HG02840 (cell line): ENCODE measurements at regions not wholly inside any gene's neighbourhood (a gene's known extent, or its start where the extent isn't known, plus 50 kb on each side); places are given as distances from the start of the nearest gene placed in this dataset.

Experiments
- ATAC-seq: cut with Tn5 transposase; IDR thresholded peaks from one replicate; pipeline ENCODE4 v1.9.1; 2021; ENCODE audit warnings: mild to moderate bottlenecking, moderate library complexity, moderate number of reproducible peaks; ENCODE audit not compliant: unreplicated experiment, low FRiP score

DNA sequence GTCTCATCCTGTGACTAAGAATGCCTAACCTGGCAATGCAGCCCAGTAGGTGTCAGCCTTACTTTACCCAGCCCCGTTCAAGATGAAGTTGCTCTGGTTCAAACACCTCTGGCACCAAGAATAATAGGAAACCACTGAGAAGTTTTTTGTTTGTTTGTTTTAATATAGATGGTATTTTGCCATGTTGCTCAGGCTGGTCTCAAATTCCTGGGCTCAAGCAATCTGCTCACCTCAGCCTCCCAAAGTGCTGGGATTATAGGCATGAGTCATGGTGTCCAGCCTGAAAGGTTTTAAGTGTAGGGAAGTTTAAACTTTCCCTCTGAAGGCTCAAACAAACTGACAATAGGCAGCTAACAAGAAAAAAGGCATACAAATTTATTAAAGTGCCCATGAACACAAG is 51.2 kb upstream of the ABCC4 start:
- no peak for ATAC-seq

DNA sequence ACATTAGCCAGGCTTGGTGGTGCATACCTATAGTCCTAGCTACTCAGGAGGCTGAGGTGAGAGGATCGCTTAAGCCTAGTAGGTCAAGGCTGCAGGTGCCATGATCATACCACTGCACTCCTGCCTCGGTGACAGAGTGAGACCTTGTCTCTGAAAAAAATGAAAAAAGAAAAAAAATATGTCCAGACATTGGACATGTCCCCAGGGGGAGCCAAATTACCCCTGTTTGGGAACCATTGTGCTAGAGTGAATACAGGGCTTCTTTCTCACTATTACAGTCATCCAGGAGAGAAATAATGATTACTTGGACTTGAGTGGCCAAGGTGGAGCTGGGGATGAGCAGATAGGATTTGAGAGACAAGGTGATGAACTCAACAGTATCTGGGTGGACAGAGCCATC is 52.9 kb upstream of the ABCC4 start:
- ATAC-seq, result no peak

DNA sequence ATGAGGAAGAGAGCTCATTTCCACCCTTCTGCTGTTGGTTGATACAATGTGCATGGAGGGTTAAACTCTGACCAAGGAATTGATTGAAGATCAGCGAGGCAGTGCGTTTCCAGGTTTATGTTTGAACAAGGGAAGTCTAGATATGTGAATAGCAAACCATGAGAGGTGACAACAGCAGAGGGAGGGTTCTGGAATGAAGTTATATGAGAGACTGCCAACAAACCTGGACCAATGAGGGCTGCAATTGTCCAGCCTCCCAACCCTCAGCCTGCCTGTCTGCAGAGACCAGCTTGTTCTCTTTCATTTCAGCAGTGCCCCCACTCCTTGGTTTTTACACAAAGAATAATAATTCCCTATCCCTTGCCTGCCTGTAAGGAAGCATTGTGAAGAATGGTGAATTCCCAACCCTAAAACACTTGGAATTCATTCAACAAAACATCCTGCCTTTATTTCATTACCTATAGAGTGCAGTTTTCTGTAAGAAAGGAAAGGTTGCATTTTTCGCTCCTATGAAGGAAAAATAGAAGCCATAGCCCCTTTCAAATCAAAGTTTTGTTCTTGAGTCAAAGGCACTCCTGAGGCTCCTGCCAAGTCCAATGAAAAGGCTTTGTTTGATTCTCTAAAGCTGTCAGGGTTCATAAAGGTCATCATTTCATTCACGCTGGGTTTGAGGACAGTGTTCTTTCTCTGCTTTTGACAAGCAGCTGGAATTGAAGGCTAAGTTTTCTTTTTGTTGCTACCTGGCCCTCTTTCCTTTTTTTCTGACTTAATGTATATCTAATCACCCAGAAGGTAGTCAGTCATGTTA is 53.6 kb upstream of the ABCC4 start:
- ATAC-seq, result no peak

DNA sequence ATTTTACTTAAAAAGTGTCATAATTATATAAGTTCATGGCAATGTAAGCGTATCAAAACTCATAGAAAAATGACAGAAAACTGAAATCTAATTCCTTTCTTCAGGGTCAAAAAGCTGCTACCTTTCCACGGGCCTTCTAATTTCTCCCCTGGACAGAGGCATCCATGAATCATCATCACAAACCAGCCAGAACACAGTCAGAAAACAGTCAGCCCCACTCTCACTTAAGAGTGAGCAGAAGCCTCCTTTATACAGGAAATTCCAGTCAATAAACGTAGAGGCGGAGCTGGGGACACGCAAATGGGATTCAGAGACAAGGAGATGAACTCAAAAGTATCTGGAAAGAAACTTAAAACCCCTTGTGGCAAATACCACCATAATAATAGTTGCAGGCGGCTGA is 54.2 kb upstream of the ABCC4 start:
- ATAC-seq, result no peak

DNA sequence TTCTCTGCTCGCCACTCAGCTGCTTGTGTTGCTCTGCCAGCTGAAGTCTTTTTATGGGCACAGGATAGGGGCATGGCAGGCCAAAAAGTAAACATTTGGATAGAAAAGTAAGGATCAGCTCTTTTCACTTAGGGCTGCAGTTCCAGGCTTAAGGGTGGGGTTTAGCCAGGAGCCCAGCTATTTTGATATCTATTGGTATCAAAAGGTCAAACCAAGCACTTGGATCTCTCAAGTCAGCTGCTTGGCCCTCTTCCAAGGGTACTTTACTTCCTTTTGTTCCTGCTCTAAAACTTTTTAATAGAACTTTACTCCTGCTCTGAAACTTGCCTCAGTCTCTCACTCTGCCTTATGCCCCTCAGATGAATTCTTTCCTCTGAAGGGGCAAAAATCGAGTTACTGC is 55.7 kb upstream of the ABCC4 start:
- no peak for ATAC-seq

DNA sequence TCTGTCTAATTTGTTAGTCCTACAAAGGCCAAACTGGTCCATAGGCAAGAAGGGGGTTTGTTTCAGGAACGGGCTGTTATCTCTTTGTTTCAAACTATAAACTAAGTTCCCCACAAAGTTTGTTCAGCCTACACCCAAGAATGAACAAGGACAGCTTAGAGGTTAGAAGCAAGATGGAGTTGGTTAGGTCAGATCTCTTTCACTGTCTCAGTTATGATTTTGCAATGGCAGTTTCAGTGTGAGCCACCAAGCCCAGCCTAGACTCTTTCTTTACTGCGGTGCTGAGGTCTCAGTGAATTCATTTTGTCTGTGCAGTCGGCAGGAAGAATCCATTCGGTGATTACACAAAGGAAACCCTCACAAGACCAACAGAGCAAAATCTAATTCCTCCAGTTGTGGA is 56.6 kb upstream of the ABCC4 start:
- ATAC-seq, result no peak

DNA sequence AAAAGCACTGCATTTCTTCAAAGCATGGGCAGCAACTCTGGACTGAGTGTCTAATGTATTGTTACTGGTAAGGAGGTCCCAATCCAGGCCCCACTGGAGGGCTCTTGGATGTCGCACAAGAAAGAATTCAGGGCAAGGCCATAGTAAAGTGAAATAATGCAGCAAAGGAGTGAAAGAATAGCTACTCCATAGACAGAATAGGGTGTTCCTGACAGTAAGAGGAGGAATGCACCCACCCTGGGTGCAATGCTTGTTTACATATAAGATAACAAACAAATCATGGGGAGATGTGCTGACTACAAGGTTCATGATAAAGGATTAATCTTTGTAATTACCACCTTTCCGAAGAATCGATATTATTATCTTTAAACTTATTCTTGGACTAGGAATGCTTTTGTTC is 58.8 kb upstream of the ABCC4 start:
- ATAC-seq, result no peak

DNA sequence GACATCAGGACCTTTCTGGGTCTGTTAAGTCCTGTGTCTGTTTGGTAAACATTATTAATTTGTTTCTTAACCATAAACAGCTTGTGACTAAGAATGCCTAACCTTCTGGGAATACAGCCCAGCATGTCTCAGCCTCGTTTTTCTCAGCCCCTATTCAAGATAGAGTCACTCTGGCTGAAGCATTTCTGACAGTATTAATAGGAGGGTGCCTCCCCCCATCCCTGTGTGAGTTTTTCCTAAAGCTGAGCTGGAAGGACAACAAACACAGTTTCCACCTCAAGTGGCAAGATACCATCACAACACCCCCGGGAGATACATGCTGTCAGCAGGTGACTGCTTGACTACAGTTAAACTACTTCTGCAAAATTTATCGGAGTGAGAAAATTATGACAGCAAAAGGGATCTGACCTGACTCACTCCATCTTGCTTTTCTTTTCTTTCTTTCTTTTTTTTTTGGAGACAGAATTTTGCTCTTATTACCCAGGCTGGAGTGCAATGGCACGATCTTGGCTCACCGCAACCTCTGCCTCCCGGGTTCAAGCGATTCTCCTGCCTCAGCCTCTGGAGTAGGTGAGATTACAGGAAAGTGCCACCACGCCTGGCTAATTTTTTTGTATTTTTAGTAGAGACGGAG is 59.3 kb upstream of the ABCC4 start:
- no peak for ATAC-seq

DNA sequence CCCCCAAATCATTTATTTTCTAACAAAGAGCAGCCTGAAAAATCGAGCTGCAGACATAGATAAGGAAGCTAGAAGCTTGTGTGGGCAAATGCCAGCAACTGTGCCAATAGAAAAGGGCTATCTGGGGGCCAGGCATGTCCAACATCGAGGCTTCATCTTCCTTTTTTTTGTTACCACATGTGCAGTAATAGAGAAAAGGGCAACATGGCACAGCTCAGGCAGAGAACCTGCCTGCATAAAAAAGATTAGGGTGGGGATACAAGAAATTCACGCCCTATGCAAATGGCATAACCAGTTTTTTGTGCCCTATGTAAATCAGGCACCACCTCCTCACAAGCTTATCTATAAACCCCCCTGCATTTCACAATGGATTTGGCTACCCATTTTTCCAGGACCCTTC is 60.4 kb upstream of the ABCC4 start:
- no peak for ATAC-seq

DNA sequence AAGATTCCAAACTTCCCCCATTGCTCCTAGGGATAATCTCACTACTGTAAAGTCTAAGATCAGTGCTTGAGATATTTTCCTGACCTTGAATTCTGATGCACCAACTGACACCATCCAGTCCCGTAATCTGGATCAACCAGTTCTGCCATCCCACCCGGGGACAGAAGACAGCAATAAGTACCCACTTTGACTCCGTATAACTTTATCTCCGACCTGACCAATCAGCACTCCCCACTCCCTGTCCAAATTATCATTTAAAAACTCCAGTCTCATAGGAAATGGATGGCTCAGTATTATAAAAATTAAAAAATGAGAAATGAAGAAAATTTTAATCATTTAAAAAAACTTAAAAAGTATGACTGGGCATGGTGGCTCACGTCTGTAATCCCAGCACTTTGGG is 61.4 kb upstream of the ABCC4 start:
- no peak for ATAC-seq

DNA sequence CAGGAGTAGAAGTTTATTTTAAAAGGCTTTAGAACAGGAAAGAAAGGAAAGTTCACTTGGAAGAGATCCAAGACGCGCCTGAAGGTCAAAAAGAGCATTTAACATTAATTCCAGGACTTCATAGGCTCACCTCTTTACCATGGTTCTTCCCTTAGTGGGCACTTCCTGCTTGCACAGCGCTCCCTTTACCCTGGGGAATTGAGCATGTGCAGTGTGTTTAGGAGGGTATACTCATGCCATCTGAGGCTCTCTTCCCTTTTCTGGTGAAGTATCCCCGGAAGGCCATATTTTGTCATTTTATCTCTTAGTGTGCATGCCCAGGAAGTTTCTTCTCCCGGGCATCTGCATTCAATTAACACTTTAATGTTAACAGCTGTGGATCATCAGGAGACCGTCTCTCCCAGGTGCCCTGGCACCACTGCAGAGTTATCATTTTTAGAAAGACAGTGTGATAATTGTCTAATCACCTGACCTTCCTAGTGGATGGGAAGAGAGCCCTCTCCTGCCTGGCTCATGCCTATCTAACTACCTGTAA is 66.1 kb upstream of the ABCC4 start:
- ATAC-seq, result no peak

DNA sequence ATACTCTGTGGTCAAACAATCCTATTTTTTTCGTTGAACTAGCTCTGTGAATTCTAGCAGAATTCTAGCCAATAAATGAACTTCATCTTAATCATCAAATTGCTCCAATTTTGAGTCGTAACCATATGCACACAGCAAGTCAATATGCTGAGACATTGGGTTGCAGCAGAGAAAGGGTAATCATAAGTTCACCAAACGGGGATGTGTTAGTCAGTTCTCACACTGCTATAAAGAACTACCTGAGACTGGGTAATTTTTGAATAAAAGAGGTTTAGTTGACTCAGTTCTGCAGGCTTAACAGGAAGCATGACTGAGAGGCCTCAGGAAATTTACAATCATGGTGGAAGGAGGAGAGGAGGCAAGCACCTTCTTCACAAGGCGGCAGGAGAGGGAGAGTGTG is 67.7 kb upstream of the ABCC4 start:
- no peak for ATAC-seq

DNA sequence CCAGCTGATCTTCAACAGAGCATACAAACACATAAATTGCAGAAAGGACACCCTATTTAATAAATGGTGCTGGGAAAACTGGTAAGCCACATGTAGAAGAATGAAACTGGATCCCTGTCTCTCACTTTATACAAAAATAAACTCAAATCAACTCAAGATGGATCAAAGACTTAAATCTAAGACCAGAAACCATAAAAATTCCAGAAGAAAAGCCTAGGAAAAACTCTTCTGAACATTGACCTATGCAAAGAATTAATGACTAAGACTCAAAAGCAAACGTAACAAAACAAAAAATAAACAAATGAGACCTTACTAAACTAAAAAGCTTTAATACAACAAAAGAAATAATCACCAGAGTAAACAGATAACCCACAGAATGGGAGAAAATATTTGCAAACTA is 74.5 kb upstream of the ABCC4 start:
- ATAC-seq, result no peak

DNA sequence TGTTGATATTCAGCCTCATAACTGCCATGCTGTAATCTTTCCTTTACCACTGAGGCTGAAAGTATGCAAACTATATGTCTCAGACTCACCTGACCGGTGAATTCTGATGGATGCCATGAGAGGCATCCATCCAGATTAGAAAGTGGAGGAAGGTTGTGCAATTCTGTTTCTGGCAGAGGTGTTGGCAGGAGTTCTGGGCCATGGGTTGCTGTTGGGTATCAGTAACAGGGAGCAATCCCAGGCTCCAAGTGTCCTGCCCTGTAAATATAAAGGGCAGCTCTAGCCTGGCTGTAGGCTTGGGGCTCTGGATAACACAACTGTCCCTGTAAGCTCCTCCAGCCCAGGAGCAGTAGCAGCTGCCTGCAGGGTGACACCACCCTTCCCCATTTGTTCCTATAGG is 77.4 kb upstream of the ABCC4 start:
- ATAC-seq, result no peak

DNA sequence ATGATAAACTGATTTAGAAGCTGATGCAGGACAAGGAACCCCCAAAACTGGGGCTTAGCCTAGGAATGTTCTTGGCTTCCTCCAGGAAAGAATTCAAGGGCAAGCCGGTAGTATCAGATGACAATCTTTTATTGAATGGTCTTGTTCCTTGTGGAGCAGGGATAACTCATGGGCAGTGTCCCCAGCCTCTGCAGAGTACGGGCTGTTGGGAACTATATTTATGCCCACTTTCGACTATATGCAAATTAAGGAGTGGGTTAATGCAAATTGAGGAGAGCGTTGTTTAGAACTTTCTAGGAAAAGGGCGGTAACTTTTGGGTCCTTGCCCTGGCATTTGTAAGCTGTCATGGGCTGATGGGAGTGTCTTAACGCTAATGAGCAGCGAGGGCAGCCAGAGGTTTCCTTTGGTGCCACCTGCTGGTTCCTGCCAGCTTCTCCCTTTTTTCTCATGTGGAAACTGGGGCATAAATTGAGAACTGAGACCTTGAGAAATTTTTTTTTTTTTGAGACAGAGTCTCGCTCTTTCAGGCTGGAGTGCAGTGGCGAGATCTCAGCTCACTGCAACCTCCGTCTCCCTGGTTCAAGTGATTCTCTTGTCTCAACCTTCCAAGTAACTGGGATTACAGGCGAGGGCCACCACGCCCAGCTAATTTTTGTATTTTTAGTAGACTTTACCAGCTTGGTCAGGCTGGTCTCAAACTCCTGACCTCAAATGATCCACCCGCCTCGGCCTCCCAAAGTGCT is 79.4 kb upstream of the ABCC4 start:
- peak; percentile 75 for ATAC-seq

DNA sequence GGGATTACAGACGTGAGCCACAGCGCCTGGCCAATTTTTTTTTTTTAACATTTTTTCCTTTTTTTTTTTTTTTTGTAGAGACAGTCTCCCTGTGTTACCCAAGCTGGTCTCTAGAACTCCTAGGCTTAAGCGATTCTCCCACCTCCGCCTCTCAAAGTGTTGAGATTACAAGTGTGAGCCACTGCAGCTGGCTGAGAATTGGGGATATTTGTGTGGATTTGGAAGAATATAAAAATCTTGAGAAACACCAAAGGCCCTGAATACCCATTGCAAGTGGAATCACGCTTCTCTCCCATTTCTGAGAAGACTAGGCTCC is 79.9 kb upstream of the ABCC4 start:
- no peak for ATAC-seq

DNA sequence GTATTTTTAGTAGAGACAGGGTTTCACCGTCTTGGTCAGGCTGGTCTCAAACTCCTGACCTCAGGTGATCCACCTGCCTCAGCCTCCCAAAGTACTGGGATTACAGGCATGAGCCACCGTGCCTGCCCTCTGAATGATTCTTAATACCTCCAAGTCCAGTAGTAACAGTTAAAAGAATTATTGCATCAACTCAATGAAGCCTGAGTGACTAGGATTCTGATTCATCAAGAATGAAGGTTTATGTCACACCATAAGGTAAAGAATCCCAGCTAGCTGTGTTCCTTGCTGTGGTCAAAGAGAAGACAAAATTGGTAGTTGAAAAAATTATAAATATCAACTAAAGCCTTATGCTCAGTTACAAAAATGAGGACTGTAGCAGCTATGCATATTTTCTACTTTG is 81.2 kb upstream of the ABCC4 start:
- ATAC-seq, result no peak

DNA sequence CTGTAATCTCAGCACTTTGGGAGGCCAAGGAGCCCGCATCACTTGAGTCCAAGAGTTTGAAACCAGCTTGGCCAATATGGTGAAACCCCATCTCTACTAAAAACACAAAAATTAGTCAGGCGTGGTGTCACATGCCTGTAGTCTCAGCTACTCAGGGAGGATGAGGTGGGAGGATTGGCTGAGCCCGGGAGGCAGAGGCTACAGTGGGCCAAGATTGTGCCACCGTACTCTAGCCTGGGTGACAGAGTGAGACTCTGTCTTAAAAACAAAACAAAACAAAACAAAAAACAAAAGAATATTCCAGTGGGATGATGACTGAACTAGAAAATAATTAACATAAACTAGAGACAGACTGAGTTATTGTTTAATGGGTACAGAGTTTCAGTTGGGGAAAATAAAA is 81.7 kb upstream of the ABCC4 start:
- no peak for ATAC-seq

DNA sequence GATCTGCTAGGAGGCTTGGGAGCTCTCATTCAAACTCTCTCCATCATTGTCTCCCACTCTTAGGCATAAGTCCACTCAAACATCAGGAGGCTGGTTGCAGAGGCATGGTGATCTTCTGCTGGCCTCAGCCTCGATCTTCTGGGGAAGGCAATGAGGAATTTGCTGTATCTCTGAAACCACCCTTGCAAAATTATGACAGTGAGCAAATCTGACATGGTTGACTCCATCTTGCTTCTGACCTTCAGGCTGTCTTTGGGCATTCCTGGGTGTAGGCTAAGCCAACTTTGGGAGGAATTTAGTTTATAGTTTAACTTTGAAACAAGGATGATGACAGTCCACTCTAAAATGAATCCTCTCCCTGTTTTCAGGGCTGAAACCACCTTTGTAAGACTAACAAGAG is 84.1 kb upstream of the ABCC4 start:
- no peak for ATAC-seq

DNA sequence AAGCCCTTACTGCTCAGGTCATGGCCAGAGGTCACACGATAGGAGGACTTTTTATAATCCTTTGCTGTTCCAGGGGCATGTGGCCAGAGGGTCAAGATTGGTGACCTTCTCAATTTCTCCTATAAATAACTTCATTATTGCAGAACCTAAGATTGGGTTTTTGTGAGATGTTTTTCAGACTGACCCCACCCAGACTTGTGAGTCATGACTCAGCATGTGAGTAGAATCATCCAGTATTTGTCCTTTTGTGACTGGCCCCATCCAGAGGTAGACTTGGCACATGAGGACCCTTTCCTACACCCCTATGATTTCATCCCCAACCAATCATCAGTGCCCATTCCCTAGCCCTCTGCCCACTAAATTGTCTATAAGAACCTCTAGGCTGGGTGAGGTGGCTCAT is 84.5 kb upstream of the ABCC4 start:
- ATAC-seq, result no peak

DNA sequence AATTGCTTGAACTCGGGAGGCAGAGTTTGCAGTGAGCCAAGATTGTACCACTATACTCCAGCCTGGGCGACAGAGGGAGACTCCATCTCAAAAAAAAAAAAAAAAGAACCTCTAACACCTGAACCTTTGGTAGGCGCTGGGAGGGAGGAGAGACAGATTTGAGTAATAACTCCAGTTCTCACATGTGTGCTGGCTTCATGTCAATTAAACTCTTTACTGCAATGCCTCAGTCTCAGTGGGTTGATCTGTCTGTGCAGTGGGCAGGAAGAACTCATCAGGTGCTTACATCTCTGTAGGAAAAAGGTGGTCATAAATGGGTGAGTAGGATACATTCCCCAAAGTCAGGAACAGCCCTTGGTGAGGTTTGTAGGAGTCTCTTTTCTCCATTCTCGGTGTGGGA is 85.1 kb upstream of the ABCC4 start:
- no peak for ATAC-seq

DNA sequence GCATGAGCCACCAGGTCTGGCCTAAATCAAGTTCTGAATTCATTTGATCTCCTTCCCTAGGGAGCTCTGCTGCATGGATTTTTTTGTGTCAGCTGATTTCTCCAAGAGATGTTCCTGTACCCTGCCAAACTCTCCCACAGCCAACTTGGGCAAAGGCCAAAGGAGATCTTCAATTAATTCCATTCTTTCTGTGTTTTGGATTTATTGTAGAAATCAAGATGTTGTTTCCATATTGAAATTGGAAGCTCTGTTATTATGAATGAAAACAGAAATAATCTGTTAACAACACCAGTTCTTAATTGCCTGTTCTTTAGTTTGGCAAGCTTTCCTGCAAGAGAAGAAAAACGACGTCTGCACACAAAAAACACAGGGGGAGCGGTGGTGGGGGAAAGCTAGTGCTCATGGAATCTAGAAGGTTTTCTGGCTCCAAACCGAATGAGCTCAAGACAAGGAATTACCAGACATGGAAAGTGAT is 86.5 kb upstream of the ABCC4 start:
- ATAC-seq, result no peak
